CD14-positive monocyte (primary cell): ENCODE measurements at regions not wholly inside any gene's neighbourhood (a gene's known extent, or its start where the extent isn't known, plus 50 kb on each side); places are given as distances from the start of the nearest gene placed in this dataset.

ENCODE experiments used
- DNase-seq, 3 donors: peaks; one replicate each; pipeline ENCODE4 v3.0.0-alpha.2; 2011 to 2022
- H2AFZ ChIP-seq: 2 replicates; pipeline ENCODE4 v1.6.0; 2012; ENCODE audit warnings: mild to moderate bottlenecking, low read depth, low read length, inconsistent platforms; ENCODE audit not compliant: insufficient read depth, poor library complexity, severe bottlenecking
- H3K27ac ChIP-seq, 2 donors: 1 replicate in 1 of 2; 2 replicates in 1 of 2; pipeline ENCODE4 v1.5.1; 2012 to 2013; ENCODE audit warnings: low read length in 2 of 2, control low read depth in 1 of 2, inconsistent platforms in 1 of 2, low read depth in 1 of 2, mild to moderate bottlenecking in 1 of 2
- H3K27me3 ChIP-seq, 2 donors: one replicate each; pipeline versions ENCODE4 v1.6.0 to v1.6.1; 2011 to 2013; ENCODE audit warnings: low read length in 2 of 2; ENCODE audit not compliant: control insufficient read depth in 2 of 2, insufficient read depth in 2 of 2
- H3K36me3 ChIP-seq, 2 donors: replicated peaks in 1 of 2; 1 replicate in 1 of 2; 2 replicates in 1 of 2; pipeline versions ENCODE4 v1.5.1 to v1.6.1; 2012 to 2013; ENCODE audit warnings: low read length in 2 of 2, control low read depth in 1 of 2, inconsistent platforms in 1 of 2, mild to moderate bottlenecking in 1 of 2; ENCODE audit not compliant: insufficient read depth in 2 of 2, control insufficient read depth in 1 of 2
- H3K4me1 ChIP-seq, 2 donors: 1 replicate in 1 of 2; 2 replicates in 1 of 2; pipeline versions ENCODE4 v1.5.1 to v1.6.1; 2012 to 2013; ENCODE audit warnings: low read length in 2 of 2, control low read depth in 1 of 2, inconsistent platforms in 1 of 2, mild to moderate bottlenecking in 1 of 2, moderate library complexity in 1 of 2; ENCODE audit not compliant: insufficient read depth in 2 of 2, control insufficient read depth in 1 of 2
- H3K4me2 ChIP-seq: replicated peaks from 2 replicates; pipeline ENCODE3; 2012; ENCODE audit warnings: low read length, moderate library complexity, mild to moderate bottlenecking; ENCODE audit not compliant: poor library complexity, severe bottlenecking; ENCODE audit errors: extremely low read depth
- H3K4me3 ChIP-seq, 3 experiments: fragments of 200-600 bp in 1 of 3; sonication (generic) in 1 of 3; replicated peaks in 1 of 3; 1 replicate in 2 of 3; 2 replicates in 1 of 3; pipeline ENCODE4 v1.5.1; 2011 to 2013; ENCODE audit warnings: low read length in 3 of 3, mild to moderate bottlenecking in 3 of 3, control low read depth in 2 of 3, low read depth in 2 of 3, inconsistent platforms in 1 of 3, moderate library complexity in 1 of 3
- H3K79me2 ChIP-seq: 2 replicates; pipeline ENCODE4 v1.6.0; 2012; ENCODE audit warnings: mild to moderate bottlenecking, control low read depth, inconsistent platforms, low read length, moderate library complexity; ENCODE audit not compliant: insufficient read depth
- H3K9ac ChIP-seq: 2 replicates; pipeline ENCODE4 v1.6.0; 2017; ENCODE audit warnings: low read length, mild to moderate bottlenecking; ENCODE audit not compliant: insufficient read depth, poor library complexity, severe bottlenecking
- H3K9me3 ChIP-seq, 2 donors: replicated peaks in 1 of 2; 1 replicate in 1 of 2; 2 replicates in 1 of 2; pipeline versions ENCODE4 v1.5.1 to v1.6.1; 2012 to 2013; ENCODE audit warnings: low read length in 2 of 2, control low read depth in 1 of 2; ENCODE audit not compliant: control insufficient read depth in 1 of 2, insufficient read depth in 1 of 2
- H4K20me1 ChIP-seq: 2 replicates; pipeline ENCODE4 v1.6.0; 2012; ENCODE audit warnings: mild to moderate bottlenecking, low read length, control low read depth, moderate library complexity; ENCODE audit not compliant: insufficient read depth
- H3K27ac Mint-ChIP-seq, 7 donors: one replicate each; pipeline ENCODE4 v1.8.0; 2020; ENCODE audit warnings: mild to moderate bottlenecking in 7 of 7, mixed read lengths in 7 of 7, moderate library complexity in 6 of 7, inconsistent platforms in 2 of 7
- H3K27me3 Mint-ChIP-seq, 3 donors: one replicate each; pipeline ENCODE4 v1.8.0; 2021 to 2022; ENCODE audit warnings: low read depth in 3 of 3, mild to moderate bottlenecking in 3 of 3, mixed read lengths in 3 of 3, moderate library complexity in 3 of 3, inconsistent platforms in 1 of 3
- H3K36me3 Mint-ChIP-seq, 2 donors: one replicate each; pipeline ENCODE4 v1.8.0; 2020; ENCODE audit warnings: mixed read lengths in 2 of 2, inconsistent platforms in 1 of 2, mild to moderate bottlenecking in 1 of 2
- H3K4me1 Mint-ChIP-seq: one replicate; pipeline ENCODE4 v1.8.0; 2020; ENCODE audit warnings: mild to moderate bottlenecking, mixed read lengths
- H3K4me3 Mint-ChIP-seq, 2 donors: one replicate each; pipeline ENCODE4 v1.8.0; 2020; ENCODE audit warnings: mild to moderate bottlenecking in 2 of 2, mixed read lengths in 2 of 2, moderate library complexity in 1 of 2
- H3K9me3 Mint-ChIP-seq, 7 donors: one replicate each; pipeline ENCODE4 v1.8.0; 2020 to 2022; ENCODE audit warnings: mixed read lengths in 7 of 7, mild to moderate bottlenecking in 6 of 7, moderate library complexity in 6 of 7, inconsistent platforms in 2 of 7
- WGBS: methylation state at CpG from one replicate; pipeline ENCODE4 v1.1.5; 2013; ENCODE audit warnings: missing lambda C conversion rate; ENCODE audit not compliant: insufficient coverage; 5-methylcytosine and 5-hydroxymethylcytosine counted together
- intact Hi-C, 2 donors: fragments of 100-400 bp; cut with micrococcal nuclease; formaldehyde crosslinking; loops; one replicate each; pipeline versions ENCODE4 v1.15.0 to v1.15.1; 2023
- TF ChIP-seq, protein P1 (sequence below): fragments of 200-600 bp; IDR thresholded peaks from one replicate; pipeline ENCODE4 v1.8.0; 2022; ENCODE audit warnings: antibody characterized with exemption, mild to moderate bottlenecking

DNA sequence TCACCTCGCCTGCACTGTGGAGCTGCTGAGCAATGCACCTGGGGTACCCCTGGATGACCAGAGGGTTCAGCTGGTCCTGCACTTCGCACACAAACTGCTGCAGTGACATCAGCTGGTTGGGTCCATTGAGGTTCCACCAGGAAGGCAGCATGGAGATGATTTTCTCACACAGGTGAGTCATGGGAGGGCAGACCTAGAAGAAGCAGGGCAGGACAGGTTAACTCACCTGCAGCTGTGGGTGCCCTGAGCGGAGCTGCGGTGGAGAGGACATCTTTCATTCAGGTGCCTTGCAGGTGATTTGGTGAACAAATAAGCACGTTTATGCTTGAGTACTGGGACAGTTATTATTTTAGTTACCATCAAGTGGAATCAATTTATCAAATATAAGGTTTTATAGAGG lies 73.6 kb downstream of the CTSL start:
- no peak overlapping the region for H3K27ac ChIP-seq
- peaks cover 0 to 4% of the 10 kb centered on the region in 2 donors for H3K36me3 Mint-ChIP-seq
- H3K4me1 ChIP-seq, result peaks cover 24 to 39% of the 10 kb centered on the region in 2 donors
- H2AFZ ChIP-seq, result no peak overlapping the region
- H3K4me3 ChIP-seq, result no peak overlapping the region
- no peaks in the 10 kb centered on the region for H3K27me3 ChIP-seq
- no peak for DNase-seq
- H4K20me1 ChIP-seq, result no peaks in the 10 kb centered on the region
- 89% methylated on average over 2 of the region's 5 CpGs for WGBS
- H3K4me3 Mint-ChIP-seq, result no peak overlapping the region
- intact Hi-C loops, result loop anchor here (10.0 kb wide), 4 partner anchors 175 to 395 kb away; partner anchors contain the start of gene CDK20 (in 1 of the 2)
- peaks cover 34% of the 10 kb centered on the region for H3K4me1 Mint-ChIP-seq
- TF ChIP-seq, protein P1, sequence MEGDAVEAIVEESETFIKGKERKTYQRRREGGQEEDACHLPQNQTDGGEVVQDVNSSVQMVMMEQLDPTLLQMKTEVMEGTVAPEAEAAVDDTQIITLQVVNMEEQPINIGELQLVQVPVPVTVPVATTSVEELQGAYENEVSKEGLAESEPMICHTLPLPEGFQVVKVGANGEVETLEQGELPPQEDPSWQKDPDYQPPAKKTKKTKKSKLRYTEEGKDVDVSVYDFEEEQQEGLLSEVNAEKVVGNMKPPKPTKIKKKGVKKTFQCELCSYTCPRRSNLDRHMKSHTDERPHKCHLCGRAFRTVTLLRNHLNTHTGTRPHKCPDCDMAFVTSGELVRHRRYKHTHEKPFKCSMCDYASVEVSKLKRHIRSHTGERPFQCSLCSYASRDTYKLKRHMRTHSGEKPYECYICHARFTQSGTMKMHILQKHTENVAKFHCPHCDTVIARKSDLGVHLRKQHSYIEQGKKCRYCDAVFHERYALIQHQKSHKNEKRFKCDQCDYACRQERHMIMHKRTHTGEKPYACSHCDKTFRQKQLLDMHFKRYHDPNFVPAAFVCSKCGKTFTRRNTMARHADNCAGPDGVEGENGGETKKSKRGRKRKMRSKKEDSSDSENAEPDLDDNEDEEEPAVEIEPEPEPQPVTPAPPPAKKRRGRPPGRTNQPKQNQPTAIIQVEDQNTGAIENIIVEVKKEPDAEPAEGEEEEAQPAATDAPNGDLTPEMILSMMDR, result no peak
- H3K9ac ChIP-seq, result no peak overlapping the region
- H3K9me3 ChIP-seq, result no peaks in the 10 kb centered on the region
- H3K27me3 Mint-ChIP-seq, result peaks cover 3 to 11% (median 5%) of the 10 kb centered on the region in 3 donors
- H3K27ac Mint-ChIP-seq, result no peak overlapping the region
- H3K79me2 ChIP-seq, result no peaks in the 10 kb centered on the region
- no peak overlapping the region for H3K4me2 ChIP-seq
- no peaks in the 10 kb centered on the region for H3K36me3 ChIP-seq
- peaks cover 0 to 3% (median 0%) of the 10 kb centered on the region in 7 donors for H3K9me3 Mint-ChIP-seq

DNA sequence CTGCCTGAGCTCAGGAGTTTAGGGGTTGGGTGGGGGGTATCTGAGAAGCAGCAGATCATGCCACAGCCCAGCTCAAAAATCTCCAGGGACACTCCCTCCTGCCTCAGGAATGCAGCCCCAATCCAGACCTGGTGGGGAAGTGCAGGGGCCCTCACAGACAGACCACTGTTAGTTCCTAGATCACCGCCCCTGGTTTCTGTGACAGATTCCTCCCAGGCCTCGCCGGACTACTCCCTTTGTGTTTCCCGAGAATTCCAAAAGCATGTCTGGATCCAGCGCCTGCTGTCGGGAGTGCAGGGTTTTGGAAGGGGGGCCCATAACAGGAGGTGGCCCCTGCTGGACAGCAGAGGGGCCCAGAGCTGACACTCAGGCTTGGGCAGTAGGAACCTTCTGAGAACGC lies 74.5 kb downstream of the CTSL start:
- Histone ChIP-seq H3K27me3 (no peaks in the 10 kb centered on the region), H3K36me3 (no peaks in the 10 kb centered on the region), H2AFZ (no peak overlapping the region), H3K79me2 (no peaks in the 10 kb centered on the region), H3K4me3 (no peak overlapping the region), H3K27ac (no peak overlapping the region), H3K9ac (no peak overlapping the region), H3K9me3 (no peaks in the 10 kb centered on the region), H3K4me1 (peaks cover 15 to 29% of the 10 kb centered on the region in 2 donors), H3K4me2 (no peak overlapping the region), H4K20me1 (no peaks in the 10 kb centered on the region)
- H3K9me3 Mint-ChIP-seq, result peaks cover 0 to 3% (median 0%) of the 10 kb centered on the region in 7 donors
- peaks cover 3 to 11% (median 5%) of the 10 kb centered on the region in 3 donors for H3K27me3 Mint-ChIP-seq
- H3K4me1 Mint-ChIP-seq, result peaks cover 24% of the 10 kb centered on the region
- TF ChIP-seq, protein P1, result no peak
- H3K36me3 Mint-ChIP-seq, result peaks cover 0 to 3% of the 10 kb centered on the region in 2 donors
- WGBS, result 98% methylated on average over 7 of the region's 7 CpGs
- no peak overlapping the region for H3K4me3 Mint-ChIP-seq
- no peak for DNase-seq
- intact Hi-C loops, result no loop called here
- no peak overlapping the region for H3K27ac Mint-ChIP-seq
